Kidney (tissue), 13 donors: ENCODE measurements at regions not wholly inside any gene's neighbourhood (a gene's known extent, or its start where the extent isn't known, plus 50 kb on each side); places are given as distances from the start of the nearest gene placed in this dataset.

Source experiments
- DNase-seq, 5 donors: peaks; one replicate each; pipeline ENCODE4 v3.0.0-alpha.2; 2013 to 2020
- FAIRE-seq: peaks from 2 replicates; lab custom pipeline; 2012; peaks lifted over from hg19 to GRCh38; lab: Jason Lieb, UNC
- H3K27ac ChIP-seq, 2 donors: one replicate each; pipeline ENCODE4 v1.7.0; 2013; ENCODE audit warnings: low read depth in 2 of 2, low read length in 2 of 2, inconsistent platforms in 1 of 2
- H3K27me3 ChIP-seq: one replicate; pipeline ENCODE4 v1.7.1; 2013; ENCODE audit warnings: low read length, inconsistent platforms; ENCODE audit not compliant: control insufficient read depth, insufficient read depth
- H3K36me3 ChIP-seq, 3 donors: one replicate each; pipeline versions ENCODE4 v1.7.0 to v1.7.1; 2013; ENCODE audit warnings: low read length in 3 of 3, control low read depth in 1 of 3, inconsistent platforms in 1 of 3; ENCODE audit not compliant: insufficient read depth in 3 of 3, control insufficient read depth in 2 of 3
- H3K4me1 ChIP-seq, 3 donors: one replicate each; pipeline versions ENCODE4 v1.7.0 to v1.7.1; 2013; ENCODE audit warnings: low read length in 3 of 3, inconsistent platforms in 1 of 3, low read depth in 1 of 3; ENCODE audit not compliant: control insufficient read depth in 2 of 3, insufficient read depth in 2 of 3
- H3K4me3 ChIP-seq, 3 donors: one replicate each; pipeline versions ENCODE4 v1.7.0 to v1.8.1; 2013; ENCODE audit warnings: low read length in 3 of 3, control low read depth in 1 of 3, inconsistent platforms in 1 of 3
- H3K9ac ChIP-seq, 3 donors: one replicate each; pipeline versions ENCODE4 v1.7.0 to v1.7.1; 2013; ENCODE audit warnings: low read length in 3 of 3, control low read depth in 1 of 3, inconsistent platforms in 1 of 3
- H3K9me3 ChIP-seq, 3 donors: one replicate each; pipeline versions ENCODE4 v1.7.0 to v1.7.1; 2013; ENCODE audit warnings: low read length in 3 of 3, control low read depth in 1 of 3, inconsistent platforms in 1 of 3; ENCODE audit not compliant: control insufficient read depth in 2 of 3, insufficient read depth in 1 of 3
- CTCF ChIP-seq: IDR thresholded peaks from 3 replicates; pipeline ENCODE4 v1.5.1; 2012; ENCODE audit warnings: mild to moderate bottlenecking, moderate library complexity, borderline replicate concordance; ENCODE audit not compliant: insufficient read depth; ENCODE audit errors: extremely low read depth
- intact Hi-C: fragments of 100-400 bp; cut with DNase I; formaldehyde crosslinking; loops from one replicate; pipeline ENCODE4 v1.11.1; 2022
- donor health status: control.
- donor health status: control.
- donor health status: control.
- donor health status: control.
- donor health status: control.
- donor health status: DM: yes; HTN: yes; CAD: no.
- donor health status: Normal renal cell carcinoma (clear cell type).

- FAIRE-seq (no peak), DNase-seq (no peak)
- Histone ChIP-seq H3K36me3 (no peaks in the 10 kb centered on the region), H3K9me3 (no peaks in the 10 kb centered on the region), H3K4me1 (no peaks in the 10 kb centered on the region), H3K4me3 (no peak overlapping the region), H3K9ac (no peak overlapping the region), H3K27ac (no peak overlapping the region), H3K27me3 (no peaks in the 10 kb centered on the region)
- TF ChIP-seq CTCF = no peak
- intact Hi-C loops = no loop called here
These were observed 194.7 kb downstream of the SPATA31D1 start for GRCh38 chr9:82183181-82183860.

- Histone ChIP-seq H3K9me3 (no peaks in the 10 kb centered on the region), H3K4me3 (no peak overlapping the region), H3K27ac (no peak overlapping the region), H3K36me3 (no peaks in the 10 kb centered on the region), H3K4me1 (no peaks in the 10 kb centered on the region), H3K9ac (no peak overlapping the region), H3K27me3 (no peaks in the 10 kb centered on the region)
- intact Hi-C loops = no loop called here
- no peak for FAIRE-seq
- TF ChIP-seq CTCF = no peak
- no peak for DNase-seq
These were observed 196.0 kb downstream of the SPATA31D1 start for GRCh38 chr9:82184524-82184923.

- DNase-seq (no peak), FAIRE-seq (no peak)
- Histone ChIP-seq H3K27me3 (no peaks in the 10 kb centered on the region), H3K4me1 (no peaks in the 10 kb centered on the region), H3K36me3 (no peaks in the 10 kb centered on the region), H3K9me3 (no peaks in the 10 kb centered on the region), H3K4me3 (no peak overlapping the region), H3K27ac (no peak overlapping the region), H3K9ac (no peak overlapping the region)
- no peak for TF ChIP-seq CTCF
- intact Hi-C loops = no loop called here
These were observed 200.2 kb downstream of the SPATA31D1 start for GRCh38 chr9:82188817-82189216.
